HEK293T (cell line): ENCODE measurements at regions not wholly inside any gene's neighbourhood (a gene's known extent, or its start where the extent isn't known, plus 50 kb on each side); places are given as distances from the start of the nearest gene placed in this dataset.

Source experiments
- BHLHE40 ChIP-seq: fragments of 450-650 bp; IDR thresholded peaks from 2 replicates; pipeline ENCODE4 v1.6.1; 2016; ENCODE audit warnings: mild to moderate bottlenecking, moderate library complexity, borderline replicate concordance
- CTBP1 ChIP-seq: fragments of 450-650 bp; IDR thresholded peaks from 2 replicates; pipeline ENCODE4 v1.6.1; 2016; ENCODE audit warnings: borderline replicate concordance
- ELF4 ChIP-seq: fragments of 450-650 bp; IDR thresholded peaks from 2 replicates; pipeline ENCODE4 v1.6.1; 2017; ENCODE audit warnings: antibody characterized with exemption
- FOXA1 ChIP-seq: fragments of 450-650 bp; IDR thresholded peaks from 2 replicates; pipeline ENCODE4 v1.6.1; 2016; ENCODE audit warnings: mild to moderate bottlenecking
- FOXK2 ChIP-seq: fragments of 450-650 bp; IDR thresholded peaks from 2 replicates; pipeline ENCODE4 v1.6.1; 2016; ENCODE audit warnings: mild to moderate bottlenecking
- FOXM1 ChIP-seq: fragments of 450-650 bp; IDR thresholded peaks from 2 replicates; pipeline ENCODE4 v1.6.1; 2017; ENCODE audit warnings: mild to moderate bottlenecking, borderline replicate concordance
- HDGF ChIP-seq: fragments of 450-650 bp; IDR thresholded peaks from 2 replicates; pipeline ENCODE4 v1.6.1; 2017; ENCODE audit warnings: antibody characterized with exemption, borderline replicate concordance
- L3MBTL2 ChIP-seq: fragments of 450-650 bp; conservative IDR thresholded peaks from 2 replicates; pipeline ENCODE4 v1.6.1; 2016; ENCODE audit warnings: mild to moderate bottlenecking
- LEF1 ChIP-seq: fragments of 450-650 bp; IDR thresholded peaks from 2 replicates; pipeline ENCODE4 v1.6.1; 2017; ENCODE audit warnings: mild to moderate bottlenecking, borderline replicate concordance
- NFRKB ChIP-seq: fragments of 450-650 bp; IDR thresholded peaks from 2 replicates; pipeline ENCODE4 v1.6.1; 2016; ENCODE audit warnings: mild to moderate bottlenecking, moderate library complexity
- PKNOX1 ChIP-seq: fragments of 450-650 bp; IDR thresholded peaks from 2 replicates; pipeline ENCODE4 v1.6.1; 2016
- SP1 ChIP-seq: fragments of 450-650 bp; IDR thresholded peaks from 2 replicates; pipeline ENCODE4 v1.6.1; 2017
- SUZ12 ChIP-seq: fragments of 450-650 bp; IDR thresholded peaks from 2 replicates; pipeline ENCODE4 v1.6.1; 2016; ENCODE audit warnings: mild to moderate bottlenecking
- ZNF384 ChIP-seq: fragments of 450-650 bp; IDR thresholded peaks from 2 replicates; pipeline ENCODE4 v1.6.1; 2016

DNA sequence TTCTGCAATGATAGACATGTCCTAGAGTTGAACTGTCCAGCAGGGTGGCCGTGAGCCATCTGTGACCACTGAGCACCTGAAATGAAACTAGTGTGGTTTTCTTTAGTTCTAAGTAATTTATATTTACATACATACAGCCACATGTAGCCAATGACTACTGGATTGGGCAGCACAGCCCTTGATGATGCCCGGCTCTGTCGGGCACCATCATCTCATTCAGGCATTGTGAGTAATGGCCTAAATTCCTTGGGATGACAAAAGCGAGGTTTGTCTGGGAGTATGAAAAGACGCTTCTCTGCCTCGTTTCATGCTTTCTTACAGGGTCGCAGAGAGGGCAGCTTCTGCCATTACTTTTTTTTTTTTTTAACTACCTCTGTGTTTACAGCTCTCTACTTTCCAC is 251.9 kb upstream of the HES1 start:
- TF ChIP-seq SP1 (no peak), FOXA1 (no peak), FOXM1 (no peak), ZNF384 (no peak), LEF1 (no peak), ELF4 (no peak), L3MBTL2 (no peak), PKNOX1 (no peak), NFRKB (no peak), FOXK2 (no peak), BHLHE40 (no peak), SUZ12 (no peak), CTBP1 (no peak), HDGF (no peak)
